Esophagus squamous epithelium (tissue), 4 donors: ENCODE measurements at regions not wholly inside any gene's neighbourhood (a gene's known extent, or its start where the extent isn't known, plus 50 kb on each side); places are given as distances from the start of the nearest gene placed in this dataset.

ENCODE experiments used
- POLR2A ChIP-seq, 4 donors: fragments of 450-650 bp; IDR thresholded peaks; one replicate each; pipeline ENCODE4 v1.6.1; 2017; ENCODE audit warnings: antibody characterized with exemption in 4 of 4, mild to moderate bottlenecking in 4 of 4, moderate library complexity in 3 of 4
- TF ChIP-seq, protein P1 (sequence below), 6 experiments: fragments of 450-650 bp in 4 of 6; fragments of 200-600 bp in 2 of 6; sonication (generic) in 2 of 6; IDR thresholded peaks; one replicate each; pipeline ENCODE4 v1.5.1; 2016 to 2019; ENCODE audit warnings: antibody characterized with exemption in 6 of 6, mild to moderate bottlenecking in 4 of 6, moderate library complexity in 4 of 6

DNA sequence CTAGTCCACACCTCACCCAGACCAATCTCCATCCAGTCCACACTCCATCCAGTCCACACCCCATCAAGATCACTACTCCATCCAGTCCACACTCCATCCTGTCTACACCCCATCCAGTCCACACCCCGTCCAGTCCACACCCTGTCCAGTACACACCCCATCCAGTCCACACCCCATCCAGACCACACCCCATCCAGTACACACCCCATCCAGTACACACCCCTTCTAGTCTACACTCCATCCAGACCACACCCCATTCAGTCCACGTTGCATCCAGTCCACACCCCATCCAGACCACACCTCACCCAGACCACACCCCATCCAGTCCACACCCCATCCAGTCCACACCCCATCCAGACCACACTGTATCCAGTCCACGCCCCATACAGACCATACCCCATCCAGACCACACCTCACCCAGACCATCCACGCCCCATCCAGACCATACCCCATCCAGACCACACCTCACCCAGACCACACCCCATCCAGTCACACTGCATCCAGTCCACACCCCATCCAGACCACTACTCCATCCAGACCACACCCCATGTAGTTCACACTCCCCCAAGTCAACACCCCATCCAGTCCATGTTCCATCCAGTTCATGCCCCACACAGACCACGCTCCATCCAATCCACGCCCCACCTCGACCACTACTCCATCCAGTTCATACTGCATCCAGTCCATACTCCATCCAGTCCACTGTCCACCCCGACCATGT lies 116.6 kb upstream of the RTL1 start:
- TF ChIP-seq, protein P1, sequence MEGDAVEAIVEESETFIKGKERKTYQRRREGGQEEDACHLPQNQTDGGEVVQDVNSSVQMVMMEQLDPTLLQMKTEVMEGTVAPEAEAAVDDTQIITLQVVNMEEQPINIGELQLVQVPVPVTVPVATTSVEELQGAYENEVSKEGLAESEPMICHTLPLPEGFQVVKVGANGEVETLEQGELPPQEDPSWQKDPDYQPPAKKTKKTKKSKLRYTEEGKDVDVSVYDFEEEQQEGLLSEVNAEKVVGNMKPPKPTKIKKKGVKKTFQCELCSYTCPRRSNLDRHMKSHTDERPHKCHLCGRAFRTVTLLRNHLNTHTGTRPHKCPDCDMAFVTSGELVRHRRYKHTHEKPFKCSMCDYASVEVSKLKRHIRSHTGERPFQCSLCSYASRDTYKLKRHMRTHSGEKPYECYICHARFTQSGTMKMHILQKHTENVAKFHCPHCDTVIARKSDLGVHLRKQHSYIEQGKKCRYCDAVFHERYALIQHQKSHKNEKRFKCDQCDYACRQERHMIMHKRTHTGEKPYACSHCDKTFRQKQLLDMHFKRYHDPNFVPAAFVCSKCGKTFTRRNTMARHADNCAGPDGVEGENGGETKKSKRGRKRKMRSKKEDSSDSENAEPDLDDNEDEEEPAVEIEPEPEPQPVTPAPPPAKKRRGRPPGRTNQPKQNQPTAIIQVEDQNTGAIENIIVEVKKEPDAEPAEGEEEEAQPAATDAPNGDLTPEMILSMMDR (IDR thresholded peaks at IDR 0.05): no peak
- no peak for TF ChIP-seq POLR2A (IDR thresholded peaks at IDR 0.05)
